Prostate gland (tissue), 2 donors: ENCODE measurements at regions not wholly inside any gene's neighbourhood (a gene's known extent, or its start where the extent isn't known, plus 50 kb on each side); places are given as distances from the start of the nearest gene placed in this dataset.

Source experiments
- POLR2AphosphoS5 ChIP-seq: sonication (generic); formaldehyde crosslinking; IDR thresholded peaks from one replicate; pipeline ENCODE4 v1.6.1; 2017; ENCODE audit warnings: antibody characterized with exemption
- TF ChIP-seq, protein P1 (sequence below), 4 experiments: fragments of 200-600 bp in 2 of 4; fragments of 450-650 bp in 2 of 4; sonication (generic) in 2 of 4; IDR thresholded peaks; 1 replicate in 3 of 4; 2 replicates in 1 of 4; pipeline ENCODE4 v1.5.1; 2016 to 2019; ENCODE audit warnings: antibody characterized with exemption in 4 of 4, mild to moderate bottlenecking in 2 of 4, moderate library complexity in 2 of 4

DNA sequence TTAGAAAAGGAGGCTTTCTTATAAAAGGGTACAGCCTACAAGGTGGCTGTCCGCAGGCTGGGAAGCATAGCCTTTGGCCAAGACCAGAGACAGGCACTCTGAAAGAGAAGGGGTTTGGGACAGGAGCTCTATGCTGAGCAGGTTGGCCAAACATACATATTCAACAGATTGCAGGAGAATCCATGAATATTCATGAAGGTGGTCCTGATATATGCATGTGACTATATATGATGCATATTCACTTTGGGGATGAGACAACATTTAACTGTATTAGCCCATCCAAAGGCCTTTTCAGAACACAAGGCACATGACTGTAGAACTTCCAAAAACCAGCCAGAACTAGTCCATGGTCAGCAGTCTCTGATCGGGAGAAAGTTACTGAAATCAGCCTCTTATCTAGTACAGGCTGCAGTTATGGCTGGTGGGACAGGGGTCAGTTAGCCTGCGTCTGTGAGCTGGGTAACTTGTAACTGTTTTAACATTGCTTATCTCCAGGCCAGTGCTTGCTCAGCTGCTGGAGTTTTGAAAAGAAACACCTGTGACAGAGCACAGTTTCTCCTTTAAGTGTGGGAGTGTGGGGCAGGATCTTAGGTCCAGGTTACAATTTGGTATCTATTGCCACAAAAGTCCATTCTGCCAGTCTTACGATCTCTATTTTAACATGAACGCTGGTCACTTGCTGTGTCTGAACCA lies 924.2 kb downstream of the UQCRFS1 start:
- TF ChIP-seq, protein P1, sequence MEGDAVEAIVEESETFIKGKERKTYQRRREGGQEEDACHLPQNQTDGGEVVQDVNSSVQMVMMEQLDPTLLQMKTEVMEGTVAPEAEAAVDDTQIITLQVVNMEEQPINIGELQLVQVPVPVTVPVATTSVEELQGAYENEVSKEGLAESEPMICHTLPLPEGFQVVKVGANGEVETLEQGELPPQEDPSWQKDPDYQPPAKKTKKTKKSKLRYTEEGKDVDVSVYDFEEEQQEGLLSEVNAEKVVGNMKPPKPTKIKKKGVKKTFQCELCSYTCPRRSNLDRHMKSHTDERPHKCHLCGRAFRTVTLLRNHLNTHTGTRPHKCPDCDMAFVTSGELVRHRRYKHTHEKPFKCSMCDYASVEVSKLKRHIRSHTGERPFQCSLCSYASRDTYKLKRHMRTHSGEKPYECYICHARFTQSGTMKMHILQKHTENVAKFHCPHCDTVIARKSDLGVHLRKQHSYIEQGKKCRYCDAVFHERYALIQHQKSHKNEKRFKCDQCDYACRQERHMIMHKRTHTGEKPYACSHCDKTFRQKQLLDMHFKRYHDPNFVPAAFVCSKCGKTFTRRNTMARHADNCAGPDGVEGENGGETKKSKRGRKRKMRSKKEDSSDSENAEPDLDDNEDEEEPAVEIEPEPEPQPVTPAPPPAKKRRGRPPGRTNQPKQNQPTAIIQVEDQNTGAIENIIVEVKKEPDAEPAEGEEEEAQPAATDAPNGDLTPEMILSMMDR (IDR thresholded peaks at IDR 0.05) = no peak
- no peak for TF ChIP-seq POLR2AphosphoS5
